Ishikawa (cell line): ENCODE measurements at regions not wholly inside any gene's neighbourhood (a gene's known extent, or its start where the extent isn't known, plus 50 kb on each side); places are given as distances from the start of the nearest gene placed in this dataset.

Experiments used
- EGR1 ChIP-seq: IDR thresholded peaks from 2 replicates; pipeline ENCODE4 v1.6.1; 2012
- EP300 ChIP-seq: IDR thresholded peaks from 2 replicates; pipeline ENCODE4 v1.6.1; 2012; ENCODE audit warnings: borderline replicate concordance
- RAD21 ChIP-seq: IDR thresholded peaks from 2 replicates; pipeline ENCODE4 v1.6.1; 2012; ENCODE audit warnings: low read depth
- REST ChIP-seq: IDR thresholded peaks from 2 replicates; pipeline ENCODE4 v1.6.1; 2012; ENCODE audit warnings: low read depth, mild to moderate bottlenecking
- TAF1 ChIP-seq: IDR thresholded peaks from 2 replicates; pipeline ENCODE4 v1.6.1; 2012; ENCODE audit warnings: low read depth, mild to moderate bottlenecking
- TEAD4 ChIP-seq: IDR thresholded peaks from 2 replicates; pipeline ENCODE4 v1.6.1; 2012
- YY1 ChIP-seq: IDR thresholded peaks from 2 replicates; pipeline ENCODE4 v1.6.1; 2012; ENCODE audit warnings: low read depth

DNA sequence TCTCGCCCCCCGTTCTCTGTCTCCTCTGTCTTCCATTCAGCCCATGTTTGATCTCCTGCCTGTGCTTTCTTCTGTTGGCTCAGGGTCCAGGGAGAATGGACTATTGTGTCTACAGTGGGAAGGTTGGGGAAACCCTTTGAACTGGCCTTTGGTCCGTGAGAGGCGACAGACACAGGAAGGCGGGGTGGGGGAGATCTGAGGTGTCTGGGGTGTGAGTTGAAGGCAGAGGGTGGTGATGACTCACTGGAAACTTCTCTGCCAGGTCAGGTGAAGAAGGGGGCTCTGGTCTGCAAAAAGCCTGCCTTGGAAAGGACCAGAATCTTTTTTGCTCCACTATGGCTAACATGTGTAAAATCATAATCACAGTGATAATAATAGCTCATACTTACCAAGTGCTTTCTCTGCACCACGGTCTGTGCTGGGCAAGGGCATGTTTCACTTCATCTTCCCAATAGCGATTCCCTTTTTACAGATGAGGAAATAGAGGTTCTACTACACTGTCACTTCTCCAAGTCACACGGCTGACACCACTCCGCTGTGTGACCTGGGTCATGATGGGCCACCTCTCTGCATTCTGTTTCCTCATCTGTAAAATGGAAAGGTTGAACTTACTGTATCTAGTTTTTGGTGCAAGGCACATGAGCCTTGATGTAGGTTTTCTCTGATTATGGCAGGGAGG is 99.8 kb upstream of the ALX4 start:
- no peak for TF ChIP-seq REST
- no peak for TF ChIP-seq EP300
- no peak for TF ChIP-seq RAD21
- no peak for TF ChIP-seq YY1
- no peak for TF ChIP-seq TEAD4
- no peak for TF ChIP-seq EGR1
- TF ChIP-seq TAF1 = no peak
